Left ventricle myocardium superior (tissue), 1 donor: ENCODE measurements at regions not wholly inside any gene's neighbourhood (a gene's known extent, or its start where the extent isn't known, plus 50 kb on each side); places are given as distances from the start of the nearest gene placed in this dataset.
"Not testable (repeated sequence)": the region's sequence is repeated elsewhere in the genome, so short reads cannot be mapped to it uniquely, and the experiment has no call there.

Experiments used
- ATAC-seq: fragments of 200-7000 bp; cut with Tn5 transposase; one replicate; pipeline ENCODE4 v1.9.1; 2020; ENCODE audit warnings: mild to moderate bottlenecking, moderate library complexity
- DNase-seq: peaks from one replicate; pipeline ENCODE4 v3.0.0-alpha.2; 2020
- intact Hi-C: fragments of 100-400 bp; cut with micrococcal nuclease; formaldehyde crosslinking; loops from one replicate; pipeline ENCODE4 v1.11.0; 2022
- donor health status: DM: no; HTN: yes; CAD: no; lungs with severe emphysema.

DNA sequence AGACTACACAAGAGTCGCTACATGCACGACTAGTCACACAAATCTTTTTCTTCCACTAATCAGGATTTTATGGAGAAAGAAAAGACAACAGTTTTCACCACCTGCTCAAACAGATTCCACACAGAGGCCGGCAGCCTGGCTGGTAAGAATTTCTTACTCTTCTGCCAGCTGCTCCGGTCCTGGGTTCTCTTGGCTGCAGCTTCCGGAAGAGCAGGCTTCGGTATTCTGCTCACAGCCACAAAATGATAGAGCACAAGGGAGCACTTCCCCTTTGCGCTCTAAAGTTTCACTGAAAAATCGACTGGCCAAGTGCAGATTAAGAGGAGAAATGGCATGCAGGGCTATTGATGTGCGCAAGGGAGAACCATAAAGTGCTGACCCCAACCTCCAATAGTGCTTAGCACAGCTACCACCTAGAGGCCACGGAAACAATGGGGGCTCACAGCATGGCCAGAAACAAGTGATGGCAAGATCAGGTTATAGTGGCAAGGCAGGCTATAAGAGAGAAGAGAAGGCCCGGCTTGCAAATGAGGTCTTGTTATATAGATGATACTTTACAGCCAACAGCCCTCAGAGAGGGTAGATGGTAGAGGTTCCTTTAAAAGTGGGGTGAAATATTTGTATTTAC lies 114.2 kb upstream of the ACBD5 start:
- DNase-seq, intact Hi-C loops: not testable (repeated sequence)
- peak; percentile 66 for ATAC-seq

DNA sequence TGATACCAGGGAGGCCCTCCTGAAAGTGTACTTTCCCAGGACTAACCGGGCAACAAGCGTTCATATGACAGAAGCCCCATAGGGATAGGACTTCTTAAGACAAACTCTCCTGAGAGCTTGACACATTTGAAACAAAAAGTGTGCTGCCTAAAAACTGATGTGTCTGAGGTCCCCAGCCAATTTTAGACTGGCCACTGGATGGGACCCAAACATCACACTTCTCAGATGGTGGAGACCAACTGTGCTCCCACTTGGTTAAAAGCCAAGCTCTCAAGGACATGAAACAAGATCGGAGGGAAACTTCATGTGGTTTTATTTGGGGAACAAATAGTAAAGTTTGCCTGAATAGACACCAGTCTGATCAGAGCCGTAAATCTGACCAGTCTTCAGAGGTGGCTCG lies 113.5 kb upstream of the ACBD5 start:
- intact Hi-C loops, DNase-seq: not testable (repeated sequence)
- ATAC-seq: peak; percentile 43

DNA sequence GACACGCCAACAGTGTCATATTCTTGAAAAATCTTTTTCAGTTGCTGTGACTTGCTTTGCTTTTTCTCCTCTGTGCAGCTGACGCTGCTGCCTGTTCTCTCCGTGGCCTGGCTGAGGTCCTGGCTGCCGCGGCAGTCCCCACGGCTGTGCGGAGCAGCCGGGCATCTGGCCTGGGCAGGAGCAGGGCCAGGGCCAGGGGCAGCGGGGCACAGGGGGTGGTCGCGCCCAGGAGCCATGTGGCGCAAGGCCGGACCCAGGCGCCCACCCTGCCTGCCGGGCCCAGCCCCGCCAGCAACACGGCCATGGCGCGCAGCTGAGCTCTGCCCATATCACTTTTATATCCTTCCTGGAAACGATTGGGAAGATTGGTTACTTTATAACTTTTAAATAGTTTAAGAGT lies 109.4 kb upstream of the ACBD5 start:
- DNase-seq (no peak), ATAC-seq (no peak)
- intact Hi-C loops: no loop called here

DNA sequence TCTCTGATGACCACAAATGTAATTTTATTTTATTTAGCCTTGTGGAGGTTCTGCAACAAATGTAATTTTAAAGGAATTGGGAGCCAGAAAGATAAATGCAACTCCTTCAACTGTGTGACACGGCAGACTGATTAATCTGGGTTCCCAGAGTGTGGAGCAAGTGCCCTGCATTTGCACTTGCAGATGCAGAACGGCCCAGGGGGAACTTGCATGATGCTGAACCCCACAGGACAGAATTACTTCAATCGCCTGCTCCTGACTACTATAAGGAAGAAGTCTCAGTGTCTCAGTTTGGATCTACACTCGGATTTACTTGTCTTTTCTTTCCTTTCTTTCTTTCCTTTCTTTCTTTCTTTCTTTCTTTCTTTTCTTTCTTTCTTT lies 107.2 kb upstream of the ACBD5 start:
- DNase-seq, ATAC-seq, intact Hi-C loops: not testable (repeated sequence)

DNA sequence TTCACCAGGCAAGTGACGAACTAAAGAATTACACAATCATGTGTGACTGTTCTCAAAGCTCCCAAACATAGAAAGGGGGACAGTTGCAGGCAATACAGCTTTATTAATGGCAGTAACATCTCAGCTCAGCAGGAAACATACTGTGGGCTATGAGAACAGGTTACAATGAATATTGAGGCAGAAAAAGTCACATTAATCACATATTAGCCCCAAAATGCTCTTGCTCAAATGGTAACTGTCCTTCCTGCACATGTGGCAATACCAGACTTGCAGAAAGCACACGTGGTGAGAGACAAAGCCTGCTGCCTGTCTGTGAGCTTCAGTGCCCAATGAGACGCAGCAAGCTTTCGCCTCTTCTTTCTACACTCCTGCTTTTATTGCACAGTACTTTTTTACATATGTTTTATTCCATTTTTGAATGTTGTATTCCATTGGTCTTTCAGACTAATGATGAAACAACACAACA lies 104.9 kb upstream of the ACBD5 start:
- DNase-seq (no peak), ATAC-seq (no peak)
- intact Hi-C loops: no loop called here

DNA sequence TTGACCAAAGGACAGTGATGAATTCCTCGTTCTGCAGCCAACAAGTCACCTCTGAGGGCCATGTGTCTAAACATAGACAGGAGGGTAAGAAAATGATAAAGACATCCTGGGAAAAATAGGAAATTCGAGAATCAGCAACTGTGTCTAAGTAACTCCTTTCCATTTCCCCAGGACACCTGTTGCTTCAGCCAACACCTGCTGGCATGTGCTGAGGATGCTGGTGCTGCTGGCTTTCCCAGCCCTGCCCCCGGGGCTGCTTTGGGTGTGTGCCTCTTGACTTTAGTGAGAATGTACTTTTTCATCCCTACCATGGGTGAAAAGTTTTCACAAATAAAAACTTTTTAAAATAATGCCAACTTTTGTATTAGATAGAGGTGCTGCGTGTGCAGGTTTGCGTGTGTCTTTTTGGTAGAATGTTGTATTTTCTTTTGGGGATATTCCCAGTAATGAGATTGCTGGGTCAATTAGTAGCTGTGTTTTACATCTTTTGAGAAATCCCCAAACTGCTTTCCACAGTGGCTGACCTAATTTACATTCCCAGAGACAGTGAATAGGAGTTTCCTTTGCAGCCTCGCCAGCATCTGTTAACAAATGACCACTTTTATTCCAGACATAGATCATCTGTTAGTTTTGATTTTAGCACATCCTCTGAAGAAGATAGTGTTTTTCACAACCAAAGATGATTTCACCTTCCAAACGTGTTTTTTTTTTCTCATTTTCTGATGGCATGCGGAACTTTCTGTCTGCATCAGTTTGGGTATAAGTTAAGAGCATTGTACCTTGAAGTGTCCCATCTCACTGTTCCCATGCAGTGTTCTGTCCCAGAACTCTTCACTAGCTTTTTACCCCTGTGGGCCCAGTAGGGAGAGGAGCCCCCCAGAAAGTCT lies 104.2 kb upstream of the ACBD5 start:
- intact Hi-C loops: no loop called here
- DNase-seq (no peak), ATAC-seq (no peak)

DNA sequence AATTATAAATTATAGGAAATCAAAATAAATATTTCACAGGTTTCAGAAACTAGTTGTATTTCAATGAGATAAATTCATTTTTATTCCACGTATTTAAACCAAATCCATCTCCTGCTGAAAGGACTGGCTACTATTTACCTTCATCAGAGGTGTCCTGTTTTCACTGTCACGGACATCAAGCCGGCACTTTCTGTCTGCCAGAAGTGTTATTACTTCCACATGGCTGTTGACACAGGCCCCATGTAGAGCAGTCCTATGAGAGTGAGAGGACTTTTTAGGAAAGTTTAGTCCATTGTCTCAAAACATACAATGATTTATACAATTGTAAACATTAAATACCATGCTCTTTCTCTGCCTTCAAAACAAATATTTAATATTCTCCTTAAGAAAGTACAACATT lies 100.4 kb upstream of the ACBD5 start:
- DNase-seq (no peak), ATAC-seq (no peak)
- intact Hi-C loops: no loop called here

DNA sequence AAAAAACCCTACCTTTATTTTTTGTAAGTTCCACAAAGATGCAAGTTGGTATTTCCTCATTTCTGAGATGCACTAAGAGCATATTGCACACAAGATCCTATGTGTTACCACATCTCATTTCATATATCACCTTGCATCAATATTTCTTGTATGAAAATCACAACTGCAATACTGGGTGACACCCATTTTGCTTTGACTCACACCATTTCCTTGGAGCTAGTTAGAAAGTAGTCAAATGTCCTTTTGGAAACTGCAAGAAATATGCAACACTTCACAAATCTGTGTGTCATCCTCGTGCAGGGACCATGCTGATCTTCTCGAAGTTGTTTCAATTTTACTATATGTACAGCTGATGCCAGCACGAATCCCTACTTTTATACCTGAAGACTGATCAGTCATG lies 94.6 kb upstream of the ACBD5 start:
- ATAC-seq, DNase-seq, intact Hi-C loops: not testable (repeated sequence)

DNA sequence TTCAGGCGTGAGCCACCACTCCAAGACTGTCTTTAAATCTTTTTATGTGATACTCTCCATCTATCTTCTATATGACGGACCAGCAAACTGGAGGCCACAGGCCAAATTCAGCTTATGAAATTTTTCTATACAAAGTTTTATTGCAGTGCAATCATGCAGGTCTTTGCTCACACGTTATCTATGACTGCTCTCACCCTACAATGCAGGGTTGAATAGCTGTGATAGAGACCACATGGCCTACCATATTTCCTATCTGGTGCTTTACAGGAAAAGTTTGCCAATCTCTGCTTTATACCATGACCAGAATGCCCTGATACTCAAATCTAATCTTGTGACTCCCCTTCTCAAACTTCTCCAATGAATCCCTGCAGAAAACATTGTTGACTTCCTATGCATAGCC lies 89.5 kb upstream of the ACBD5 start:
- intact Hi-C loops: no loop called here
- ATAC-seq (no peak), DNase-seq (no peak)

DNA sequence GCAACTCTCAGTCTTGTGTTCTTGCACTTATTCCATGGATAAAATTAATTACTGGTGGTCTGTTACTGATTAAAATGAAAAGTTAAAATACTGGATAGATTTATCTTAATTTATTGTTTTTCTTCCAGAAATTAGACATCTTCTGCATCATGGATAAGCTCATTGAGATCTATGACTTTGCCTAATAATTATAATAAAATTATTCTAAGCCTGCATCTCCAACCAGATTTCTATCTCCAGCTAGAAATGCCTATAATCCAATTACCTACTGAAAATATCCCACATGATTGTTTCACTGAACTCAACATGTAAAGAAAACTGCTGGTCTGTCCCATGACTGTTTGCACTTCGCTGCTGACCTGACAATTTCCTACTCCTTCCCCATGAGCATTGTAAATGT lies 88.3 kb upstream of the ACBD5 start:
- ATAC-seq: no peak
- DNase-seq: no peak
- intact Hi-C loops: no loop called here

DNA sequence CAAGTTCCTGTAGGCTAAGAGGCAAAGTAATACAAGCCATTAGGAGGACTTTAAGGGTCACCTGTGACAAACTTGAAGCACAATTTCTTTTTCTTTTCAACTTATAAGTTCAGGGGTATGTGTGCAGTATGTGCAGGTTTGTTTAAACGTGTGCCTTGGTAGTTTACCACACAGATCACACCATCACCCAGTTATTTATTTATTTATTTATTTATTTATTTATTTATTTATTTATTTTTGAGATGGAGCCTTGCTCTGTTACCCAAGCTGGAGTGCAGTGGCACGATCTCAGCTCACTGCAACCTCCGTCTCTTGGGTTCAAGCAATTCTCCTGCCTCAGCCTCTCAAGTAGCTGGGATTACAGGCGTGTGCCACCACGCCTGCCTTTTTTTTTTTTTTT lies 86.2 kb upstream of the ACBD5 start:
- intact Hi-C loops, DNase-seq, ATAC-seq: not testable (repeated sequence)

DNA sequence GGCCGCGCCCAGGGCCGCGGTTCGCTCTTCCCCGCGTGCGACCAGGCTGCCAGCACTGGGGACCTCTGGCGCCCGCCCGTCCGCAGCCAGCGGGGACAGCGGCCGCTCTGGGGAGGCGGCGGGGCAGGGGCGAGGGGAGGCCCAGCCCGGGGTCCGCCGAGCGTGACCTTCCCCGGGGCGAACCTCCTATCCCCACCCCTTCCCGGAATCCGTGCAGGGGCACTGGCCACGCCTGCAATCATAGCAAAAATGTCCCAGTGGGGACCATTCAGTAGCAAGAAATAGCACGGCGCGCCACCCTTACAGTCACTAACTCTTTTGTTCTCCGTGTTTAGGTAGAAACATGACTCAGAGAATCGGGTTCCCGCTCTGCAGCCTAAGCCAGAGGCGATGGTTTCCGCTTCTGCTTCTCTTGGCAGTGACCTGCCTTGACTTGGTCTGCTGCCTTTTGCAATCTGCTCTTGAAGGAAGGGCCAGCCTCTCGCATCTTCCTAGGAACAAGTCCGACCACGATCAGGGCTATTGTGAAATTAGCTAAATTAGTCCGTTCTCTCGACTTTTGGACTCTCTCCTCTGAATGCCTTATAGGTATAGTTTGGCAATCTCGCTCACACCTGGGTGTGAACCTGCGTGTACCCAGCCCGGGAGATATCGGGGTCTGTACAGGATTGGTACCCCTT lies 79.3 kb upstream of the ACBD5 start:
- ATAC-seq (peak; percentile 90), DNase-seq (peak; percentile 60)
- intact Hi-C loops: no loop called here

DNA sequence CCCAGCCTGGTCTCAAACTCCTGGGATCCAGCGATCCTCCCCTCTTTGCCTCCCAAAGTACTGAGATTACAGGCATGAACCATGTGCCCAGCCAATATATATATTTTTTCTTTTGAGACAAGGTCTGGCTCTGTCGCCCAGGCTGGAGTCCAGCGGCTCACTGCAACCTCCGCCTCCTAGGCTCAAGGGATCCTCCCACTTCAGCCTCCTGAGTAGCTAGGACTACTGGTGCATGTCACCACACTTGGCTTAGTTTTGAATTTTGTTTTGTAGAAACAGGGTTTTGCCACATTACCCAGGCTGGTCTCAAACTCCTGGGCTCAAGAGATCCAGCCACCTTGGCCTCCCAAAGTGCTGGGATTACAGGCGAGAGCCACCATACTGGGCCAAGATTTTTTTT lies 78.5 kb upstream of the ACBD5 start:
- DNase-seq, intact Hi-C loops, ATAC-seq: not testable (repeated sequence)

DNA sequence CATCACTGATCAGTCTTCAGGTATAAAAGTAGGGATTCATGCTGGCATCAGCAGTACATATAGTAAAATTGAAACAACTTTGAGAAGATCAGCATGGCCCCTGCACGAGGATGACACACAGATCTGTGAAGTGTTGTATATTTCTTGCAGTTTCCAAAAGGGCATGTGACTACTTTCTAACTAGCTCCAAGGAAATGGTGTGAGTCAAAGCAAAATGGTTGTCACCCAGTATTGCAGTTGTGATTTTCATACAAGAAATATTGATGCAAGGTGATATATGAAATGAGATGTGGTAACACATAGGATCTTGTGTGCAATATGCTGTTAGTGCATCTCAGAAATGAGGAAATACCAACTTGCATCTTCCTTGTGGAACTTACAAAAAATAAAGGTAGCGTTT lies 74.5 kb upstream of the ACBD5 start:
- ATAC-seq, DNase-seq, intact Hi-C loops: not testable (repeated sequence)

DNA sequence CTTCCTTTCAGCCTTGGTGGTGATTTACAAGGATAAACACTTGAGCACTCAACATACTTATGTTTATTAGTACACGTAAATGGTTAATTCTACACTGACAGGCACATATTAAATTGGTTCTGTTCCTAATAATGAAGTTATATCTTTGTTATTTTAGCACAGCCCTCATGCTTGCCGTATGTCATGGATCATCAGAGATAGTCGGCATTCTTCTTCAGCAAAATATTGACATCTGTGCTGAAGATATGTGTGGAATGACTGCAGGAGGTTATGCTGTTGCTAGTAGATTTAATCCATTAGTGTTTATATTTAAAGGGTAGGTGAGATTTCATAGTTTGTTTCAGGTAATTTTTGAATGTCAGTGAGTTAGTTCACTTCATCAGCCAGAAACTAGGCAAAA lies 73.0 kb upstream of the ACBD5 start:
- intact Hi-C loops, ATAC-seq, DNase-seq: not testable (repeated sequence)

DNA sequence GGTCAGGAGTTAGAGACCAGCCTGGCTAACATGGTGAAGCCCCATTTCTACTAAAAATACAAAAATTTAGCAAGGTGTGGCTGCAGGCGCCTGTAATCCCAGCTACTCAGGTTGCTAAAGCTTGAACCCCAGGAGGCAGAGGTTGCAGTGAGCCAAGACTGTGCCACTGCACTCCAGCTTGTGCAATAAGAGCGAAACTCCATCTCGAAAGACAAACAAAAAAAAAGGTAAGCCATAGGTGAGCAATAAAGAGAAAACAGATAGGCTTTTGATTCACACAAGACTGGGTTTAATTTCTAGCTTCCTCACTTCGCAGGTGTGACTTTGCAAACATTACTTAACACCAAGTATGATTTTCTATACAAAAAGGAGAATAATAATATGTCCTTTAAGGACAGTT lies 72.3 kb upstream of the ACBD5 start:
- DNase-seq: no peak
- intact Hi-C loops: no loop called here

DNA sequence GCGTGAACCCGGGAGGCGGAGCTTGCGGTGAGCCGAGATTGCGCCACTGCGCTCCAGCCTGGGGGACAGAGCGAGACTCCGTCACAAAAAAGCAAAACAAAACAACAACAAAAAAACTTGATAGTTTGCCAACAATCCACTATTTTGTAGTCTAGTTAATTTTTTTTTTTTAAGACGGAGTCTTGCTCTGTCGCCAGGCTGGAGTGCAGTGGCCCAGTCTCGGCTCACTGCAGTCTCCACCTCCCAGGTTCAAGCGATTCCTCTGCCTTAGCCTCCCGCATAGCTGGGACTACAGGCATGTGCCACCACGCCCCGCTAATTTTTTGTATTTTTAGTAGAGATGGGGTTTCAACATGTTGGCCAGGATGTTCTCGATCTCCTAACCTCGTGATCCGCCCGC lies 71.2 kb upstream of the ACBD5 start:
- intact Hi-C loops, DNase-seq, ATAC-seq: not testable (repeated sequence)

More for the DNA sequence above, 72.3 kb upstream of the ACBD5 start:
- no peak for ATAC-seq

DNA sequence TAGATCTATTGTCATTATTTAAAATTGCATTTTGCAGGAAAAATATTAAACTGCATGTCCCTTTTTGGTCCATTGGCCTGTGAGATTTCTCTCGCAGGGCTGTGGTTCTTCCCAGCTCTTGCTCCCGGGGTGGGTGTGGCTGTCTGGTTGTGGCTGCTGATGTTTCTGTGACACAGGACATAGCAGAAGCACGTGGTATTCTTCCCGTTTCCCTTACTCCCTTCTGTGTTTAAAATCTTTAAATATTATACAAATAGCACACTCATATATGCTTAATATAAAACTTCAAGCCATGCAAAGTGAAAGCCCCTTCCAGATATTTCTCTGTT lies 57.9 kb upstream of the ACBD5 start:
- intact Hi-C loops, ATAC-seq: not testable (repeated sequence)
- peak; percentile 42 for DNase-seq

DNA sequence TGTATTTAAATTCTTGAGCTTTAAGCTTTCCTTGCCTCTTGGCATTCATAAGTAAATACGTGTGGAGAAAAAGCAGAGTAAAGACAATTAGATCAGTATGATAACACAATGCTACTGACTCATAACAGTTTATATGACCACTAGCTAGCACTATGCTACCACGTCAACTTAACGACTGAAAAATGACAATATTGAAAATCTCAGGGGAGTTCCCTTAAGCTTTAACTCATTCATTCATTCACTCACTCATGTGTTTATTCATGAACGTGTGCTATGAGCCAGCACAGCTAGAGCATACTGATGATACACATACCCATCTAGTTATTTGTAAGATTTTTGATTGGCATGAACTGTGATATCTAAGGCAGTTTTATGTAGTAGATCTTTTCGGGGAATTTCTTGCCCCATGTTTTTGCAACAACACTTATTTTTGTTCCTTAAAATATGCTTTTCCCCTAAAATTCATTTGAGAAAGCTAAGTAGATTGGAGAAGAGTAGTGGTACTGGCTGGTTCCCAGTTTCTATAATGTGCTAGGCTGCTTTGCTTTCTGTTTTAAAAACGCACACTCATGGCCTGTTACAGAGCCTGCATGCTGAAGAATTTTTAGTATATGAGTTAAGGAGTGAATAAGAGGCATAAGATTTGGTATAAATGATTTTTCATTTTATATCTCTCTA lies 57.4 kb upstream of the ACBD5 start:
- intact Hi-C loops: no loop called here
- no peak for DNase-seq
- no peak for ATAC-seq
